ENCODE measurements at regions not wholly inside any gene's neighbourhood (a gene's known extent, or its start where the extent isn't known, plus 50 kb on each side); places are given as distances from the start of the nearest gene placed in this dataset.

- Histone ChIP-seq H3K4me2 (replicated peaks; ENCODE audit: extremely low read depth, low read length, poor library complexity, severe bottlenecking) (no peak overlapping the region), H2AFZ (ENCODE audit: insufficient read depth, low read depth, low read length, poor library complexity, severe bottlenecking) (no peak overlapping the region), H4K20me1 (ENCODE audit: insufficient read depth, low read length) (no peaks in the 10 kb centered on the region), H3K9me3 (replicated peaks in 1 of 2; ENCODE audit: control insufficient read depth in 1 of 2, insufficient read depth in 1 of 2, low read length in 2 of 2) (peaks cover 0 to 3% of the 10 kb centered on the region in 2 donors), H3K36me3 (replicated peaks in 1 of 2; ENCODE audit: control insufficient read depth in 1 of 2, insufficient read depth in 2 of 2, low read length in 2 of 2) (no peaks in the 10 kb centered on the region), H3K79me2 (ENCODE audit: insufficient read depth, low read length) (no peaks in the 10 kb centered on the region), H3K4me1 (ENCODE audit: control insufficient read depth in 1 of 2, insufficient read depth in 2 of 2, low read length in 2 of 2) (peaks cover 7 to 10% of the 10 kb centered on the region in 2 donors), H3K9ac (ENCODE audit: insufficient read depth, low read length, poor library complexity, severe bottlenecking) (no peak overlapping the region), H3K4me3 (replicated peaks in 1 of 3; ENCODE audit: low read depth in 2 of 3, low read length in 3 of 3) (no peak overlapping the region), H3K27me3 (ENCODE audit: control insufficient read depth in 2 of 2, insufficient read depth in 2 of 2, low read length in 2 of 2) (no peaks in the 10 kb centered on the region), H3K27ac (ENCODE audit: low read depth in 1 of 2, low read length in 2 of 2) (no peak overlapping the region)
- no peak overlapping the region for H3K27ac Mint-ChIP-seq
- no peaks in the 10 kb centered on the region for H3K27me3 Mint-ChIP-seq (ENCODE audit: low read depth in 3 of 3)
- DNase-seq = no peak
- peaks cover 0 to 6% (median 2%) of the 10 kb centered on the region in 7 donors for H3K9me3 Mint-ChIP-seq
- WGBS (ENCODE audit: insufficient coverage) = 100% methylated on average over 1 of the region's 2 CpGs
- H3K36me3 Mint-ChIP-seq = no peaks in the 10 kb centered on the region
- H3K4me3 Mint-ChIP-seq = no peak overlapping the region
- peaks cover 8% of the 10 kb centered on the region for H3K4me1 Mint-ChIP-seq
- intact Hi-C loops (cut with micrococcal nuclease) = no loop called here
- TF ChIP-seq CTCF (IDR thresholded peaks at IDR 0.05) = no peak
Observed at GRCh38 chr7:17486835-17487234, 188.4 kb downstream of the AHR start.

GRCh38 chr7:17487343-17487742 is 188.9 kb downstream of the AHR start:
- peaks cover 0 to 6% (median 2%) of the 10 kb centered on the region in 7 donors for H3K9me3 Mint-ChIP-seq
- WGBS (ENCODE audit: insufficient coverage) = 83% methylated on average over 2 of the region's 2 CpGs

More at GRCh38 chr7:17487343-17487742, 188.9 kb downstream of the AHR start:
- Histone ChIP-seq H3K9me3 (replicated peaks in 1 of 2; ENCODE audit: control insufficient read depth in 1 of 2, insufficient read depth in 1 of 2, low read length in 2 of 2) (peaks cover 0 to 3% of the 10 kb centered on the region in 2 donors), H2AFZ (ENCODE audit: insufficient read depth, low read depth, low read length, poor library complexity, severe bottlenecking) (no peak overlapping the region), H3K4me2 (replicated peaks; ENCODE audit: extremely low read depth, low read length, poor library complexity, severe bottlenecking) (no peak overlapping the region), H3K4me3 (replicated peaks in 1 of 3; ENCODE audit: low read depth in 2 of 3, low read length in 3 of 3) (no peak overlapping the region), H3K9ac (ENCODE audit: insufficient read depth, low read length, poor library complexity, severe bottlenecking) (no peak overlapping the region), H3K27me3 (ENCODE audit: control insufficient read depth in 2 of 2, insufficient read depth in 2 of 2, low read length in 2 of 2) (no peaks in the 10 kb centered on the region), H3K79me2 (ENCODE audit: insufficient read depth, low read length) (no peaks in the 10 kb centered on the region), H3K27ac (ENCODE audit: low read depth in 1 of 2, low read length in 2 of 2) (no peak overlapping the region), H4K20me1 (ENCODE audit: insufficient read depth, low read length) (no peaks in the 10 kb centered on the region), H3K4me1 (ENCODE audit: control insufficient read depth in 1 of 2, insufficient read depth in 2 of 2, low read length in 2 of 2) (peaks cover 7 to 10% of the 10 kb centered on the region in 2 donors), H3K36me3 (replicated peaks in 1 of 2; ENCODE audit: control insufficient read depth in 1 of 2, insufficient read depth in 2 of 2, low read length in 2 of 2) (no peaks in the 10 kb centered on the region)
- Mint-ChIP-seq H3K4me3 (no peak overlapping the region), H3K27ac (no peak overlapping the region), H3K4me1 (peaks cover 8% of the 10 kb centered on the region), H3K27me3 (ENCODE audit: low read depth in 3 of 3) (no peaks in the 10 kb centered on the region), H3K36me3 (no peaks in the 10 kb centered on the region)
- no peak for TF ChIP-seq CTCF (IDR thresholded peaks at IDR 0.05)
- intact Hi-C loops (cut with micrococcal nuclease) = no loop called here
- no peak for DNase-seq

All from CD14-positive monocyte (primary cell).